ENCODE measurements at regions not wholly inside any gene's neighbourhood (a gene's known extent, or its start where the extent isn't known, plus 50 kb on each side); places are given as distances from the start of the nearest gene placed in this dataset.

GRCh38 chr2:198697794-198698193 is 759.9 kb downstream of the SATB2 start:
- no peak for FAIRE-seq

GRCh38 chr2:198697218-198697617 is 760.5 kb downstream of the SATB2 start:
- FAIRE-seq, result no peak

DNA sequence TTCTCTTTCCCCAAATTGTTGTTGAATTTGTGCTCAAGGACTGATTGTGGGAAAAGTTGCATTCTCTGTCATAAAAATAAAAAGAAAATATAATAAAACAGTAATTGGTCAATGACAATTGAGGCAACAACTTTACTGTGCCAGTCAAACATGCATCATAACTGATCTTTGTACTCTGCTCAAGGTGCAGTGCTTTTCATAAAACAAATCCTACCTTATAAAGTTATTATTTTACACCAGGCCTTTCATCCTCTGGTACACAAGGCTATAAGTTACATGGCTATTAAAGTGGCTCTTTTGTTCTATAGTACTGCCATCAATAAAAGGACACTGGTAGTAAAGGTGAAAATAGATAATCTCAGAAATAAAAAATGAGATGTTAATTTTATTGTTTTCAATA is 761.9 kb downstream of the SATB2 start:
- FAIRE-seq, result no peak

DNA sequence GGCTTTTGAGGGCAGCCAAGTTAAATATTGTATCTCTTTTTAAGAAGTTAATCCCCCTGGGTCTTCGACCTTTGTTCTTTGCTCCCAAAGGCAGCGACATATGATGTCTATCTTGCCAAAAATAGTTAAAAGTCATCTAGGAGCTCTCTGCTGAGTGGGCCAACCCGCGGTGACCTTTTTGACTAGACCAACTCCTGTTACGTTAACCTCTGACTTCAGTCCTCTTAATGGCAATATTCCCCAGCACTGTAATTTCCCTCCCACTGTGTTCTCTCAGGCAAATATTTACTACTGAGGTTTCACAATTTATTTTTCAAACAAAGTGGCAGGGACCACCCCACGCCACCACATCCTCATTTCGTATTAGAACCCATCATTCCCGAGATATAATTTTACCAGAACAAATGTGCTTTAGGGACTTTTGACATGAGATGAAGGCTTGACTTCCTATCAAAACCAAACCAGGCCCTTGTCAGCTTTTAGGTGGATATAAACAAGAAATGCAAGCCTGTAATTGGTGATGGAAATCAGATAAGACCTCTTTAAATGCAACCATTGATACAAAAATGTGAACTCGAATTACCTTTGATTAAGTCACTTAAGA is 764.7 kb downstream of the SATB2 start:
- no peak for FAIRE-seq

GRCh38 chr2:198691236-198691635 is 766.5 kb downstream of the SATB2 start:
- no peak for FAIRE-seq

- no peak for FAIRE-seq
Measured at GRCh38 chr2:198664321-198664720, 793.4 kb downstream of the SATB2 start.

DNA sequence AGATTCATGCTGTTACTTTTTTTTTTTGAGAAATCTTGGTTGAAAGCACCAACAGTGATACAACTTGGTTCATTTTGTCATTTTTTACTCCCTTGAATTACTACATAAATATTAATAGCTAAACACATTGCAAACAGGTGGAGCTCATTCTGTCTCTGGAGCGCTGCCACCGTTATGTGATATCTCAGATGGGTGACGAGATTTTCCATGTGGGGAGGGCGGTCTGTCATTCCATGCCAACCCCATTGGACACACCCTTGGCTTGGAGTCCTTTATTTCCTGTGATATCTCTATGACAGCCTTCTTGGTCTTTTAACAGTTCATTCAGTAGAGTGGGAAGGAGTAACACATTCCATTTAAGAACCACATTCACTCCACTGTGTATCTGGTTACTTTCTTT is 794.8 kb downstream of the SATB2 start:
- no peak for FAIRE-seq

DNA sequence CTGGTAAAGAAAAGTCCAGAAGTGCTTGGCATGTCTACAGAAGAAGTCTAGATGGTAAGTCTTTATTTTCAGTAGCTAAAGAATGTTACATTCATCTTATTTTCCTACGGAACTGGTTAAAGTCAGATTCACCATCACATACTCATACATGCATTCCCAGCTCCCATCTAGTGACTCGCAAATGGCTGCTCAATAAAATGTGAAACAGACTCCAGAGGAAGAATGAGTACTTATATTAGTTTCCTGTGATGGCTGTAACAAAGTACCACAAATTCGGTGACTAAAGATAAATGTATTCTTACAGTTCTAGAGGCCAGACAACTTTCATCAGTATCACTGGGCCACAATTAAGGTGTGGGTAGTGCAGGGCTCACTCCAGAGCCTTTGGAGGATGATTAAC is 797.2 kb downstream of the SATB2 start:
- FAIRE-seq, result no peak

DNA sequence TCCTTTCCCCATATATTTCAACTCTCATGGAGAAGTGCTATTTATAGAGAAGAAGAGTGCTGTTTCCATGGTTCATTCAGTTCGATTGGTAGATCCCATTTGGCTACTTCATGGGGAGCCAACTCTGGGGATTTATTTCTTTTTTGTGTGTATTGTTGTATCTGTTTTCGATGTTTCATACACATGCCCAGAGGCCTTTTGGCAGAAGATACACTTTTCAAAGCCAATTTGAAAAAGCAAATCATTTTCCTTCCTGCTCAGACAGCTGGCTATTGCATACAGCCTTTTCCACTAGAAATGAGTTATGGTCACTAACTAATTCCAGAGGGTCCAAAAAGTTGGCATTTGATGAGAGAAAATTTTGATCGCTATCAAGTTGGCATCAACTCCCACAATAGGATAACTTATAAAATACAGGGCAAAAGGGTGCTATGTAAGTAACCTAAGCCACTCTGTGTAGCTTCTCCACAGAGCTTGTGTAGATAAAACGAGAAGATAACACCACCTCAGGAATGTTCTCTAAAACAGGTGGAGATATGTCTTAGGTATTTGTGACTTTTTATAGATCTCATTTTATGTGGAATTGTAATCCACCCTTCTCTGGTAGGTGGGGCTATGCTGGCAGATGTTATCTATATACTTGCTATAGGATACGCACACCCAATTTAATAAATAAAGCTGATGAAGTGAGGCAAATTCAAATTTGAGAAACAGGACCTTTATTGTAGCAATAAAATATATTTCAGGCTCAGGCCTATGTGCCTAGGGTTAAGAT is 798.5 kb downstream of the SATB2 start:
- FAIRE-seq, result no peak

DNA sequence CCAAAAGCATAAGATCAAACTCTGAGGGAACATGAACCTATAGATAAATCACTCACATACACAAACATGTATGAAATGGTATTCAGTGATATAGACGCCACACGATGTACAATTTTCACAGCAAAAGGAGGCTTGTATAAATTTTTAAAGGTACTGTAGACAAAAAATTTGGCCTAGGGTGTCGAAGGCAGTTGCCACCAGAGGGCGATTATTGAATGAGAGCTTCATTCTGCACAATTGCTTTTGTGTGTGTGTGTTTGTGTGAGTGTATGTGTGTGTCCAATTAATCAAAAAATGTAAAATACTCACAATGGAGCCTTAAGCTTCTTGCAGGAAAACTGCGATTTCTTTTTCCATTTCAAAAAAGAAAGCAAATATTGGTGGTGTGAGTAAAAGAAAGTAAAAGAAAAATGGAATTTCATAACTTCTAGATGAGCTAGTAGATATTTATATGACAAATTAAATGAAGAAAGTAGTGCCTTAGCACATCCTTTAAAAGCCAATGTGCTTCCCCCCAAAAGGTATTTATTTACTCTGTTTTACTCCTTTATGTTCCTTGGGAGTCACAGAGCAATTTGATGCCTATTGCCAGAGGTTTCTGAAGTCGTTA is 800.1 kb downstream of the SATB2 start:
- no peak for FAIRE-seq

- no peak for FAIRE-seq
Measured at GRCh38 chr2:198656869-198657268, 800.9 kb downstream of the SATB2 start.

- no peak for FAIRE-seq
Measured at GRCh38 chr2:198654646-198655045, 803.1 kb downstream of the SATB2 start.

DNA sequence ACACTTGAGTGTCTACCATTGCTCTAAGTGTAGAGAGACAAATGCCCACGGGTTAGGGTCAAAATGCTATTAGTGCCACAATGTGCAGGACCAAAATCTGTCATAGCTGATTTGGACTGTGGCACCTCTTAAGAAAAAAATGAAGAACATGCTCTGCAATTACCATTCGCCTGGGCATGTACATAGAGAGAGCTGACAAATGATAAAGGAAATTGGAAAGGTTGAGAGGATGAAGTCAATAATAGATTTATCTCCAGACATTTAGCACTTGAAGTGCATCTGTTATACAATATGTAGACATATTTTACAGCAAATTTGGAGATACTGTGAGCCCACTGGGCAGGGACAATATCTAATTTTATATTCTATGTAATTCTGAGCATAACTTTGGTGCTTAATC is 804.4 kb downstream of the SATB2 start:
- FAIRE-seq, result no peak

DNA sequence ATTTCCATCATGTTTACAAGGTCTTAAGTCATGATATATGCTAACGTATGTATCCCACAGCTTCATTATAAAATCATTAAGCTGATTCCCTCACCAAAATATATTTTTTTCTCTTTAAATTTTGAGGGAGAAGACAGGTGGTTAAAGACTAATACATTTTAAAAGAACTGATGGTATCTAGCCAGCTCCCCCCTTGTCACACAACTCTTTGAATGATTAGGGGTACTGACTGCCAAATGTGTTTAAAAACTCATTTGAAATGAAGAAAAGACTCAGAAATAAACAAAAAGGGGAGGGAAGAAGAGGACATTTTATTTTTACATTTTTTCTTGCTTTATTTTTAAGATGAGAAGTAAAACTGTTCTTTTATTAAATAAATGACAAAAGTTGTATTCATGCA is 805.3 kb downstream of the SATB2 start:
- FAIRE-seq, result no peak

- FAIRE-seq, result no peak
Measured at GRCh38 chr2:198645816-198646215, 811.9 kb downstream of the SATB2 start.

DNA sequence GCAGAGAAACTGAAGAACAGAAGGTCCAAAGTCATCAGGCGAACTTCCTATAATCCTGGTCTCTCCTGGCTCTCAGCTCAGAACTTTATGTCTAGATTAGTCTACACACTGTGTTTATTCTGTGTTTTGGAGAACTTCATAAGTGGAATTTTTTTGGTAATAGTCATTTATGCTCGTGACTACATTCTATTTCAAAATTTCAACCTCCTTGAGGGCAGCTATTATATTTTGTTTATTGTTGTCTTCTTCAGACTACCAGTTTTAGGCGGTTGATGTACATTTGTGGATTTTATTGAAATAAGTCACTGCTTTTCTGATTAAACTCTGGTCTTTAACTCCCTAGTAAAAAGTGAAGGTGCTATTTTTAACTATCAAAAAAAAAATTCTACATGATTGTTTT is 816.6 kb downstream of the SATB2 start:
- FAIRE-seq, result no peak

DNA sequence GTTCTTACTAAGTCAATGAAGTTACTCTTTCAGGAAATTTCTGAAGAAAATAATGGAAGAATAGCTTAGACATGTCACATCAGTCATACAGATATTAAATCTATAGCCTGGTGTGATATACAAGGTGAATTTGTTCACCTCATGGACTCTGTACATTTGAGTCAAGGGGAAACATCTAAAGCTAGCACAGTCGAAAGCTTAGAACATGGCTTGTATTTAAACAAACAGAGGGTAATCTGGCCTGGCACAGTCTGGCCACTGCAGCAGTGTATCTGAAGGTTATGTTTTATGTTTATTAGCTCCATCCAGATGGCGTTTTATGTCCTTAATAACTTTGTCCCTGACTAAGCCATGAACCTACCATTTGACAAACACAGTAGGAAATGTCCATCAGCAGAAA is 817.3 kb downstream of the SATB2 start:
- FAIRE-seq, result no peak

GRCh38 chr2:198639580-198639979 is 818.2 kb downstream of the SATB2 start:
- no peak for FAIRE-seq

- no peak for FAIRE-seq
Measured at GRCh38 chr2:198638577-198638976, 819.2 kb downstream of the SATB2 start.

- no peak for FAIRE-seq
Measured at GRCh38 chr2:198630384-198630783, 826.0 kb downstream of the PLCL1 start.

- FAIRE-seq, result no peak
Measured at GRCh38 chr2:198628596-198628995, 824.2 kb downstream of the PLCL1 start.

DNA sequence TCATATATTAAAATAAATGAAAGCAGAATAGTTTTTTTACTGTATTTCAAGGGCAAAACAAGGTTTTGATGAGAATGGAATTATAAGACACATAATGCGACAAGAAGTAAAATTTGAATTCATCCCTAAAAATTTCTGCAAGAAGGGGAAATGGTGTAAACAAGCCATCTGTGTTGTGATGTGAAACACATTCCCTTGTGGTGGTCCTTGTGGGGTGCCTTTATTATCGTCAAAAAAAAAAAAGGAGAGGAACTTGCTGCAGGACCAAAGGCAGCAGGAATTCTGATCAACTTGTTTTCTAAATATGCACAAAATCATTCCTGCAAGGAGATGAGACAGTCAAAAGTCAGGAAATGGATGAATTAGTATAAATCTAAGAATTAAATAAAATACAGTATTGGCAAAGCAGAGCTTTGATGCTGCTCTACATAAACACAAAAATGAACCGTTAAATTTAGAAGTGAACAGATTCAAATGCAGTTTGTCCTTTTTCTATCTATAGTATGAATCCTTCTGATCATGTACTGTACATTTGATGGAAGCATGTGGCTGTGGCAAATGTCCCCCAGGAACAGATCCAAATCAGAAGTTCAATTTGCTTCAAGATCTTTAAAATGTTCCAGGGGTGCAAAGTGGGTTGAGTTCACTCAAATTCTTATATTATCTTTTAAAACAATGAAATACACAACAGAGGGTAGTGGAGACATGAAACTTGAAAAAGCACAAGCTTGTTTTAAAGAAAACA is 818.8 kb downstream of the PLCL1 start:
- FAIRE-seq, result no peak

- FAIRE-seq, result no peak
Measured at GRCh38 chr2:198615972-198616371, 811.6 kb downstream of the PLCL1 start.

- no peak for FAIRE-seq
Measured at GRCh38 chr2:198611201-198611600, 806.8 kb downstream of the PLCL1 start.
